H1 (cell line): ENCODE measurements at regions not wholly inside any gene's neighbourhood (a gene's known extent, or its start where the extent isn't known, plus 50 kb on each side); places are given as distances from the start of the nearest gene placed in this dataset.

ENCODE experiments used
- TF ChIP-seq, protein P1 (sequence below): fragments of 300-600 bp; sonication (generic); IDR thresholded peaks from 2 replicates; pipeline ENCODE4 v1.7.1; 2012; ENCODE audit warnings: low read length, moderate library complexity, mild to moderate bottlenecking, inconsistent platforms; ENCODE audit not compliant: insufficient replicate concordance

DNA sequence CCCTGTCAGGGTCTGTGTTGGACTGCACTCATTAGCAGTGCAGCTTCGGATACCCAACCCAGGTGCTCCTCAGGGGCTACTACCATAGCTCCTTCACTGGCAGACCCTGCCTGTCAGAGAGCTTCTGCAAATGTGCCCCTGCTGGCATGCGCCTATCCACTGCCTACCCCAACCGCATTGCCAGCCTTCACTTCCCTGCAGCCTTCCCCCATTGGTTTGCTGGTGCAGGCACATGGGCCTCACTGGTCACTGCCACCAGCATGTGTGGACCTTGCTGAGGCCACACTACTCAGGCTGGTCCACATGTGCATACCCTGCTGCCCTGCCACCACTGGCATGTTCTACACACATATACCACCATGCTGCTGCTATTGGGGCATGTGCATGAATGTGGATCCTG is 72.5 kb upstream of the MAGEH1 start (continued):
- TF ChIP-seq, protein P1, sequence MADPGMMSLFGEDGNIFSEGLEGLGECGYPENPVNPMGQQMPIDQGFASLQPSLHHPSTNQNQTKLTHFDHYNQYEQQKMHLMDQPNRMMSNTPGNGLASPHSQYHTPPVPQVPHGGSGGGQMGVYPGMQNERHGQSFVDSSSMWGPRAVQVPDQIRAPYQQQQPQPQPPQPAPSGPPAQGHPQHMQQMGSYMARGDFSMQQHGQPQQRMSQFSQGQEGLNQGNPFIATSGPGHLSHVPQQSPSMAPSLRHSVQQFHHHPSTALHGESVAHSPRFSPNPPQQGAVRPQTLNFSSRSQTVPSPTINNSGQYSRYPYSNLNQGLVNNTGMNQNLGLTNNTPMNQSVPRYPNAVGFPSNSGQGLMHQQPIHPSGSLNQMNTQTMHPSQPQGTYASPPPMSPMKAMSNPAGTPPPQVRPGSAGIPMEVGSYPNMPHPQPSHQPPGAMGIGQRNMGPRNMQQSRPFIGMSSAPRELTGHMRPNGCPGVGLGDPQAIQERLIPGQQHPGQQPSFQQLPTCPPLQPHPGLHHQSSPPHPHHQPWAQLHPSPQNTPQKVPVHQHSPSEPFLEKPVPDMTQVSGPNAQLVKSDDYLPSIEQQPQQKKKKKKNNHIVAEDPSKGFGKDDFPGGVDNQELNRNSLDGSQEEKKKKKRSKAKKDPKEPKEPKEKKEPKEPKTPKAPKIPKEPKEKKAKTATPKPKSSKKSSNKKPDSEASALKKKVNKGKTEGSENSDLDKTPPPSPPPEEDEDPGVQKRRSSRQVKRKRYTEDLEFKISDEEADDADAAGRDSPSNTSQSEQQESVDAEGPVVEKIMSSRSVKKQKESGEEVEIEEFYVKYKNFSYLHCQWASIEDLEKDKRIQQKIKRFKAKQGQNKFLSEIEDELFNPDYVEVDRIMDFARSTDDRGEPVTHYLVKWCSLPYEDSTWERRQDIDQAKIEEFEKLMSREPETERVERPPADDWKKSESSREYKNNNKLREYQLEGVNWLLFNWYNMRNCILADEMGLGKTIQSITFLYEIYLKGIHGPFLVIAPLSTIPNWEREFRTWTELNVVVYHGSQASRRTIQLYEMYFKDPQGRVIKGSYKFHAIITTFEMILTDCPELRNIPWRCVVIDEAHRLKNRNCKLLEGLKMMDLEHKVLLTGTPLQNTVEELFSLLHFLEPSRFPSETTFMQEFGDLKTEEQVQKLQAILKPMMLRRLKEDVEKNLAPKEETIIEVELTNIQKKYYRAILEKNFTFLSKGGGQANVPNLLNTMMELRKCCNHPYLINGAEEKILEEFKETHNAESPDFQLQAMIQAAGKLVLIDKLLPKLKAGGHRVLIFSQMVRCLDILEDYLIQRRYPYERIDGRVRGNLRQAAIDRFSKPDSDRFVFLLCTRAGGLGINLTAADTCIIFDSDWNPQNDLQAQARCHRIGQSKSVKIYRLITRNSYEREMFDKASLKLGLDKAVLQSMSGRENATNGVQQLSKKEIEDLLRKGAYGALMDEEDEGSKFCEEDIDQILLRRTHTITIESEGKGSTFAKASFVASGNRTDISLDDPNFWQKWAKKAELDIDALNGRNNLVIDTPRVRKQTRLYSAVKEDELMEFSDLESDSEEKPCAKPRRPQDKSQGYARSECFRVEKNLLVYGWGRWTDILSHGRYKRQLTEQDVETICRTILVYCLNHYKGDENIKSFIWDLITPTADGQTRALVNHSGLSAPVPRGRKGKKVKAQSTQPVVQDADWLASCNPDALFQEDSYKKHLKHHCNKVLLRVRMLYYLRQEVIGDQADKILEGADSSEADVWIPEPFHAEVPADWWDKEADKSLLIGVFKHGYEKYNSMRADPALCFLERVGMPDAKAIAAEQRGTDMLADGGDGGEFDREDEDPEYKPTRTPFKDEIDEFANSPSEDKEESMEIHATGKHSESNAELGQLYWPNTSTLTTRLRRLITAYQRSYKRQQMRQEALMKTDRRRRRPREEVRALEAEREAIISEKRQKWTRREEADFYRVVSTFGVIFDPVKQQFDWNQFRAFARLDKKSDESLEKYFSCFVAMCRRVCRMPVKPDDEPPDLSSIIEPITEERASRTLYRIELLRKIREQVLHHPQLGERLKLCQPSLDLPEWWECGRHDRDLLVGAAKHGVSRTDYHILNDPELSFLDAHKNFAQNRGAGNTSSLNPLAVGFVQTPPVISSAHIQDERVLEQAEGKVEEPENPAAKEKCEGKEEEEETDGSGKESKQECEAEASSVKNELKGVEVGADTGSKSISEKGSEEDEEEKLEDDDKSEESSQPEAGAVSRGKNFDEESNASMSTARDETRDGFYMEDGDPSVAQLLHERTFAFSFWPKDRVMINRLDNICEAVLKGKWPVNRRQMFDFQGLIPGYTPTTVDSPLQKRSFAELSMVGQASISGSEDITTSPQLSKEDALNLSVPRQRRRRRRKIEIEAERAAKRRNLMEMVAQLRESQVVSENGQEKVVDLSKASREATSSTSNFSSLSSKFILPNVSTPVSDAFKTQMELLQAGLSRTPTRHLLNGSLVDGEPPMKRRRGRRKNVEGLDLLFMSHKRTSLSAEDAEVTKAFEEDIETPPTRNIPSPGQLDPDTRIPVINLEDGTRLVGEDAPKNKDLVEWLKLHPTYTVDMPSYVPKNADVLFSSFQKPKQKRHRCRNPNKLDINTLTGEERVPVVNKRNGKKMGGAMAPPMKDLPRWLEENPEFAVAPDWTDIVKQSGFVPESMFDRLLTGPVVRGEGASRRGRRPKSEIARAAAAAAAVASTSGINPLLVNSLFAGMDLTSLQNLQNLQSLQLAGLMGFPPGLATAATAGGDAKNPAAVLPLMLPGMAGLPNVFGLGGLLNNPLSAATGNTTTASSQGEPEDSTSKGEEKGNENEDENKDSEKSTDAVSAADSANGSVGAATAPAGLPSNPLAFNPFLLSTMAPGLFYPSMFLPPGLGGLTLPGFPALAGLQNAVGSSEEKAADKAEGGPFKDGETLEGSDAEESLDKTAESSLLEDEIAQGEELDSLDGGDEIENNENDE = no peak
